Upper lobe of left lung (tissue), 4 donors: ENCODE measurements at regions not wholly inside any gene's neighbourhood (a gene's known extent, or its start where the extent isn't known, plus 50 kb on each side); places are given as distances from the start of the nearest gene placed in this dataset.

Experiments used
- CTCF ChIP-seq, 6 experiments: fragments of 450-650 bp in 4 of 6; fragments of 200-600 bp in 2 of 6; sonication (generic) in 2 of 6; IDR thresholded peaks; one replicate each; pipeline ENCODE4 v1.5.1; 2016 to 2019; ENCODE audit warnings: antibody characterized with exemption in 6 of 6
- EP300 ChIP-seq, 4 donors: sonication (generic); formaldehyde crosslinking; IDR thresholded peaks; one replicate each; pipeline ENCODE4 v1.5.1; 2017; ENCODE audit warnings: antibody characterized with exemption in 4 of 4, control low read depth in 2 of 4
- POLR2A ChIP-seq, 4 donors: fragments of 450-650 bp; IDR thresholded peaks; one replicate each; pipeline ENCODE4 v1.5.1; 2016 to 2017; ENCODE audit warnings: antibody characterized with exemption in 4 of 4, mild to moderate bottlenecking in 2 of 4

GRCh38 chr14:89495718-89496117, 78.7 kb upstream of the FOXN3 start:
- TF ChIP-seq EP300 (IDR thresholded peaks at IDR 0.05) (no peak), CTCF (IDR thresholded peaks at IDR 0.05) (no peak), POLR2A (IDR thresholded peaks at IDR 0.05) (no peak)
